H1 (cell line): ENCODE measurements at regions not wholly inside any gene's neighbourhood (a gene's known extent, or its start where the extent isn't known, plus 50 kb on each side); places are given as distances from the start of the nearest gene placed in this dataset.

Source experiments
- CTCF ChIA-PET: fragments of 300-600 bp; sonication (Branson Sonifier 250); formaldehyde crosslinking; loops from one replicate; lab custom pipeline; 2021; ENCODE audit not compliant: partially characterized antibody; lab: Charles Lee
- POLR2A ChIA-PET: fragments of 300-600 bp; sonication (Branson Sonifier 250); formaldehyde crosslinking; loops from one replicate; lab custom pipeline; 2021; ENCODE audit warnings: inconsistent platforms; ENCODE audit not compliant: partially characterized antibody; lab: Charles Lee
- DNase-seq, 2 experiments: peaks; one replicate each; pipeline versions ENCODE4 v3.0.0 to v3.0.0-alpha.2; 2010 to 2022; ENCODE audit warnings: low spot score in 2 of 2, low read depth in 1 of 2, mixed read lengths in 1 of 2
- FAIRE-seq: peaks from 2 replicates; lab custom pipeline; 2011; peaks lifted over from hg19 to GRCh38; lab: Jason Lieb, UNC
- H2AFZ ChIP-seq: 2 replicates; pipeline ENCODE4 v1.8.1; 2012; ENCODE audit warnings: low read length, inconsistent platforms
- H2AK5ac ChIP-seq: 2 replicates; pipeline ENCODE4 v1.6.1; 2013; ENCODE audit warnings: low read depth, low read length
- H2BK120ac ChIP-seq: replicated peaks from 2 replicates; pipeline ENCODE3; 2013; ENCODE audit warnings: low read depth, low read length, inconsistent platforms
- H2BK12ac ChIP-seq: 2 replicates; pipeline ENCODE4 v1.6.1; 2013; ENCODE audit warnings: low read depth, low read length
- H2BK15ac ChIP-seq: 2 replicates; pipeline ENCODE4 v1.6.1; 2013; ENCODE audit warnings: low read length
- H2BK20ac ChIP-seq: 2 replicates; pipeline ENCODE4 v1.6.1; 2013; ENCODE audit warnings: low read length
- H2BK5ac ChIP-seq: 2 replicates; pipeline ENCODE4 v1.6.1; 2013; ENCODE audit warnings: low read depth, low read length
- H3K14ac ChIP-seq: 2 replicates; pipeline ENCODE4 v1.6.1; 2013; ENCODE audit warnings: inconsistent platforms; ENCODE audit not compliant: insufficient read length
- H3K18ac ChIP-seq: 2 replicates; pipeline ENCODE4 v1.6.1; 2013; ENCODE audit warnings: low read length; ENCODE audit errors: extremely low read depth
- H3K23ac ChIP-seq: 2 replicates; pipeline ENCODE4 v1.6.1; 2013; ENCODE audit warnings: inconsistent platforms; ENCODE audit not compliant: insufficient read length
- H3K23me2 ChIP-seq: 2 replicates; pipeline ENCODE4 v1.6.1; 2013; ENCODE audit warnings: low read depth, low read length
- H3K27ac ChIP-seq: 2 replicates; pipeline ENCODE4 v1.6.1; 2011; ENCODE audit warnings: low read depth, low read length, inconsistent platforms
- H3K27me3 ChIP-seq, 4 experiments: replicated peaks in 1 of 4; 1 replicate in 1 of 4; 2 replicates in 3 of 4; pipeline versions ENCODE4 v1.6.1 to v1.8.1; 2011 to 2013; ENCODE audit warnings: low read length in 3 of 4, mild to moderate bottlenecking in 3 of 4, inconsistent platforms in 2 of 4, mixed read lengths in 2 of 4, moderate library complexity in 1 of 4; ENCODE audit not compliant: control insufficient read depth in 3 of 4, insufficient read depth in 3 of 4; ENCODE audit errors: extremely low read depth in 1 of 4
- H3K36me3 ChIP-seq, 4 experiments: 2 replicates each; pipeline versions ENCODE4 v1.6.1 to v1.8.1; 2011 to 2013; ENCODE audit warnings: mild to moderate bottlenecking in 4 of 4, low read length in 3 of 4, moderate library complexity in 2 of 4, control low read depth in 1 of 4, inconsistent platforms in 1 of 4; ENCODE audit not compliant: insufficient read depth in 4 of 4, control insufficient read depth in 2 of 4
- H3K4ac ChIP-seq: replicated peaks from 2 replicates; pipeline ENCODE3; 2013; ENCODE audit warnings: low read length, low read depth, mixed read lengths, inconsistent platforms; ENCODE audit not compliant: insufficient read length
- H3K4me1 ChIP-seq, 4 experiments: replicated peaks in 1 of 4; 1 replicate in 1 of 4; 2 replicates in 3 of 4; pipeline versions ENCODE4 v1.6.1 to v1.8.1; 2011 to 2013; ENCODE audit warnings: low read length in 3 of 4, inconsistent platforms in 2 of 4, mixed read lengths in 1 of 4; ENCODE audit not compliant: insufficient read depth in 4 of 4, control insufficient read depth in 3 of 4
- H3K4me2 ChIP-seq, 2 experiments: 2 replicates each; pipeline versions ENCODE4 v1.6.1 to v1.8.1; 2011 to 2013; ENCODE audit warnings: low read depth in 2 of 2, low read length in 2 of 2, control low read depth in 1 of 2, inconsistent platforms in 1 of 2, mild to moderate bottlenecking in 1 of 2; ENCODE audit not compliant: insufficient read depth in 1 of 2
- H3K4me3 ChIP-seq, 4 experiments: fragments of 200-600, 300-600 bp in 1 of 4; sonication (generic), shearing (Covaris generic), sonication (Bioruptor Twin) in 1 of 4; 2 replicates each; pipeline versions ENCODE4 v1.5.1 to v1.8.1; 2011 to 2016; ENCODE audit warnings: low read length in 4 of 4, low read depth in 3 of 4, control low read depth in 2 of 4, inconsistent platforms in 2 of 4, mild to moderate bottlenecking in 2 of 4, mixed read lengths in 1 of 4, moderate library complexity in 1 of 4; ENCODE audit not compliant: insufficient read depth in 2 of 4; ENCODE audit errors: extremely low read depth in 1 of 4
- H3K56ac ChIP-seq: replicated peaks from 2 replicates; pipeline ENCODE3; 2013; ENCODE audit warnings: low read depth, mild to moderate bottlenecking, mixed read lengths, low read length, inconsistent platforms; ENCODE audit not compliant: insufficient read length
- H3K79me1 ChIP-seq: 2 replicates; pipeline ENCODE4 v1.6.1; 2013; ENCODE audit warnings: low read depth, low read length, control low read depth
- H3K79me2 ChIP-seq, 2 experiments: 2 replicates each; pipeline versions ENCODE4 v1.6.1 to v1.8.1; 2012 to 2013; ENCODE audit warnings: low read length in 2 of 2, mild to moderate bottlenecking in 2 of 2, inconsistent platforms in 1 of 2; ENCODE audit not compliant: insufficient read depth in 2 of 2, control insufficient read depth in 1 of 2
- H3K9ac ChIP-seq, 4 experiments: replicated peaks in 1 of 4; 1 replicate in 1 of 4; 2 replicates in 3 of 4; pipeline versions ENCODE4 v1.6.1 to v1.8.1; 2011 to 2013; ENCODE audit warnings: low read depth in 3 of 4, low read length in 3 of 4, control low read depth in 2 of 4, mild to moderate bottlenecking in 2 of 4, moderate library complexity in 2 of 4, inconsistent platforms in 1 of 4; ENCODE audit errors: extremely low read depth in 1 of 4
- H3K9me3 ChIP-seq, 2 experiments: 2 replicates each; pipeline versions ENCODE4 v1.6.1 to v1.8.1; 2012 to 2013; ENCODE audit warnings: mild to moderate bottlenecking in 2 of 2, moderate library complexity in 2 of 2, control low read depth in 1 of 2, inconsistent platforms in 1 of 2, low read depth in 1 of 2, low read length in 1 of 2, mixed read lengths in 1 of 2; ENCODE audit not compliant: insufficient read depth in 2 of 2
- H4K20me1 ChIP-seq, 2 experiments: replicated peaks in 1 of 2; 2 replicates each; pipeline versions ENCODE3 to v1.8.1; 2011 to 2013; ENCODE audit warnings: inconsistent platforms in 2 of 2, low read length in 2 of 2, mild to moderate bottlenecking in 1 of 2; ENCODE audit not compliant: insufficient read depth in 2 of 2, control insufficient read depth in 1 of 2
- H4K5ac ChIP-seq: 2 replicates; pipeline ENCODE4 v1.6.1; 2013; ENCODE audit warnings: low read length, low read depth, mixed read lengths, inconsistent platforms; ENCODE audit not compliant: insufficient read length
- H4K8ac ChIP-seq: 2 replicates; pipeline ENCODE4 v1.8.0; 2013; ENCODE audit warnings: mild to moderate bottlenecking, moderate library complexity, low read length, inconsistent platforms; ENCODE audit not compliant: insufficient read depth; ENCODE audit errors: extremely low read depth
- H4K91ac ChIP-seq: replicated peaks from 2 replicates; pipeline ENCODE3; 2013; ENCODE audit warnings: low read length, mixed read lengths, inconsistent platforms; ENCODE audit not compliant: insufficient read length
- BACH1 ChIP-seq: IDR thresholded peaks from 2 replicates; pipeline ENCODE4 v1.6.1; 2012; ENCODE audit warnings: low read length, improper control_type of control experiment
- CEBPB ChIP-seq: IDR thresholded peaks from 2 replicates; pipeline ENCODE4 v1.6.1; 2012; ENCODE audit warnings: low read depth, low read length
- CHD2 ChIP-seq: IDR thresholded peaks from 2 replicates; pipeline ENCODE4 v1.6.1; 2012; ENCODE audit warnings: low read length, improper control_type of control experiment
- E2F6 ChIP-seq: IDR thresholded peaks from 2 replicates; pipeline ENCODE4 v1.6.1; 2012; ENCODE audit warnings: inconsistent platforms
- GTF2F1 ChIP-seq: IDR thresholded peaks from 2 replicates; pipeline ENCODE4 v1.6.1; 2012; ENCODE audit warnings: low read depth, low read length, improper control_type of control experiment, borderline replicate concordance
- HDAC6 ChIP-seq: IDR thresholded peaks from one replicate; pipeline ENCODE4 v1.7.1; 2012; ENCODE audit warnings: low read depth, mild to moderate bottlenecking, inconsistent platforms, low read length, moderate library complexity
- MAX ChIP-seq: IDR thresholded peaks from 2 replicates; pipeline ENCODE4 v1.6.1; 2012; ENCODE audit warnings: inconsistent platforms
- PHF8 ChIP-seq: fragments of 200-600 bp; sonication (generic); conservative IDR thresholded peaks from 2 replicates; pipeline ENCODE4 v1.7.1; 2012; ENCODE audit warnings: low read depth, mild to moderate bottlenecking, inconsistent platforms, low read length, moderate library complexity
- TBP ChIP-seq: IDR thresholded peaks from 2 replicates; pipeline ENCODE4 v1.6.1; 2011; ENCODE audit warnings: low read depth, low read length, improper control_type of control experiment
- ZNF274 ChIP-seq: IDR thresholded peaks from 2 replicates; pipeline ENCODE4 v1.7.0; 2012; ENCODE audit warnings: low read length, borderline replicate concordance; ENCODE audit errors: extremely low read depth
- WGBS, 2 experiments: shearing (Covaris generic) in 1 of 2; methylation state at CpG; one replicate each; pipeline versions ENCODE4 v1.1.6 to v1.1.7; 2013 to 2015; ENCODE audit warnings: low lambda C conversion rate in 2 of 2, mixed read lengths in 2 of 2, inconsistent platforms in 1 of 2, low coverage in 1 of 2, missing lambda C conversion rate in 1 of 2; ENCODE audit not compliant: insufficient replicate concordance in 2 of 2, insufficient coverage in 1 of 2, insufficient read length in 1 of 2; ENCODE audit errors: extremely low coverage in 1 of 2, missing lambda C conversion rate in 1 of 2; 5-methylcytosine and 5-hydroxymethylcytosine counted together
- TF ChIP-seq, protein P1 (sequence below): IDR thresholded peaks from 2 replicates; pipeline ENCODE4 v1.6.1; 2011; ENCODE audit warnings: low read length, improper control_type of control experiment

DNA sequence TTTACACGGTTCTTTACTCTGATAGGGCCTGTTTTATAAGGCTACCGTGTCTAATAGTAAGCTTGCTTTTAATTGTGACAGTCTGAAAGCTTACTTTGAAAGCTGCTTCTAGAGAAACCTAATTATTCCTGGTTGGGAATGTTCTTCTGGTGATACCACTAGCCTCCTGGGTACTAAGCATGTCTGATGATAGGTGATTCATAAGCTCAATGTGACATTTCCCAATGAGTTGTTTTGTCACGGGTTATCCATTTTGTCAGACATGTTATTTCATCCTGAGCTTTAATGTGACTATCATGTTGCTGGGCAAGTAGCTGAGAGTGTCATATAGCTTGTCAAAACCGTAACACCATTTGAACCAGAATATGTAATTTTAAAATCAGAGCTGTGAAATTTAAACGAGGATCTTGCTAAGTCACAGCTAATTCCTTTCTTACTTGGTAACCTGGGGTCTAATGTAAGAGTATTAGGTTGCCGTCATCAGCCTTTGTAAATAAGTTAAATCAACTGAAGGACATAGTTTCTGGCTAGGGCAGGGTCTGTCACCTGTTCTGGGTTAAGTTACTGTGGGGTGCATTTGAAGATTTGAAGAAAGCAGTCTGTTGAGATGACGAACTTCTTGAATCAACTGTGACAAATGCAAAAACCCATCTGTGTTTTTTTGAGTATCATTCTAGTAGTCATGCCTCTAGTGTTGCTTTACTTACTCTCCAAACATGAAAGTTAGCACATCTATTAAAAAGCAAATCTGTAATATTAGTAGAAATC is 529.2 kb downstream of the USP25 start:
- no peak for DNase-seq
- no peak overlapping the region for H2BK5ac ChIP-seq
- ChIA-PET CTCF (interaction anchor here (0.6 to 1.2 kb wide), 2 partner anchors 21 to 74 kb away, joined by 3 read pairs; no protein-coding TSS in a partner anchor), POLR2A (no interaction called here)
- H4K91ac ChIP-seq, result no peak overlapping the region
- H4K20me1 ChIP-seq, result no peaks in the 10 kb centered on the region
- no peaks in the 10 kb centered on the region for H3K27me3 ChIP-seq
- H3K4me1 ChIP-seq, result no peaks in the 10 kb centered on the region
- no peak overlapping the region for H3K4me3 ChIP-seq
- H3K79me1 ChIP-seq, result no peaks in the 10 kb centered on the region
- WGBS, 2 experiments, result 91% methylated on average over 7 of the region's 7 CpGs; no CpG with 5 or more reads in 1 of the 2 experiments
- H4K8ac ChIP-seq, result no peak overlapping the region
- no peak overlapping the region for H2BK120ac ChIP-seq
- no peak overlapping the region for H3K4me2 ChIP-seq
- H2BK15ac ChIP-seq, result no peak overlapping the region
- H3K14ac ChIP-seq, result no peak overlapping the region
- no peak overlapping the region for H3K23ac ChIP-seq
- H3K9ac ChIP-seq, result no peak overlapping the region
- H2AK5ac ChIP-seq, result no peak overlapping the region
- no peaks in the 10 kb centered on the region for H3K36me3 ChIP-seq
- H4K5ac ChIP-seq, result no peak overlapping the region
- no peak overlapping the region for H3K4ac ChIP-seq
- H3K23me2 ChIP-seq, result no peaks in the 10 kb centered on the region
- FAIRE-seq, result no peak
- no peaks in the 10 kb centered on the region for H3K79me2 ChIP-seq
- H3K56ac ChIP-seq, result no peak overlapping the region
- H3K9me3 ChIP-seq, result no peaks in the 10 kb centered on the region
- H3K18ac ChIP-seq, result no peak overlapping the region
- H2BK12ac ChIP-seq, result no peak overlapping the region
- H3K27ac ChIP-seq, result no peak overlapping the region
- no peak overlapping the region for H2AFZ ChIP-seq
- H2BK20ac ChIP-seq, result no peak overlapping the region
- TF ChIP-seq CHD2 (no peak), E2F6 (no peak), TBP (no peak), PHF8 (no peak), MAX (no peak), GTF2F1 (no peak), HDAC6 (no peak), ZNF274 (no peak), BACH1 (no peak), CEBPB (no peak)
- TF ChIP-seq, protein P1, sequence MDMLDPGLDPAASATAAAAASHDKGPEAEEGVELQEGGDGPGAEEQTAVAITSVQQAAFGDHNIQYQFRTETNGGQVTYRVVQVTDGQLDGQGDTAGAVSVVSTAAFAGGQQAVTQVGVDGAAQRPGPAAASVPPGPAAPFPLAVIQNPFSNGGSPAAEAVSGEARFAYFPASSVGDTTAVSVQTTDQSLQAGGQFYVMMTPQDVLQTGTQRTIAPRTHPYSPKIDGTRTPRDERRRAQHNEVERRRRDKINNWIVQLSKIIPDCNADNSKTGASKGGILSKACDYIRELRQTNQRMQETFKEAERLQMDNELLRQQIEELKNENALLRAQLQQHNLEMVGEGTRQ, result no peak
